CD4-positive, alpha-beta T cell treated with Interleukin-1 beta for 1 hour (primary cell): ENCODE measurements at regions not wholly inside any gene's neighbourhood (a gene's known extent, or its start where the extent isn't known, plus 50 kb on each side); places are given as distances from the start of the nearest gene placed in this dataset.

ENCODE experiments used
- DNase-seq, 2 donors: peaks; one replicate each; pipeline ENCODE4 v3.0.0-alpha.2; 2020 to 2022

- DNase-seq = no peak
These were observed 1074.1 kb downstream of the AACS start for GRCh38 chr12:126139355-126139754.

GRCh38 chr12:126144603-126145002 is 1079.4 kb downstream of the AACS start:
- DNase-seq = no peak

GRCh38 chr12:126147321-126147720 is 1082.1 kb downstream of the AACS start:
- no peak for DNase-seq

- no peak for DNase-seq
These were observed 1091.8 kb downstream of the AACS start for GRCh38 chr12:126156806-126157574.

GRCh38 chr12:126157575-126157966 is 1092.3 kb downstream of the AACS start:
- DNase-seq = no peak

GRCh38 chr12:126159139-126159538 is 1093.9 kb downstream of the AACS start:
- no peak for DNase-seq

- no peak for DNase-seq
These were observed 1095.7 kb downstream of the AACS start for GRCh38 chr12:126160912-126161311.

- DNase-seq = no peak
These were observed 1098.7 kb downstream of the AACS start for GRCh38 chr12:126163984-126164383.

GRCh38 chr12:126171937-126172559 is 1106.8 kb downstream of the AACS start:
- DNase-seq = no peak

- no peak for DNase-seq
These were observed 1117.5 kb downstream of the AACS start for GRCh38 chr12:126182619-126183236.

- no peak for DNase-seq
These were observed 1119.8 kb downstream of the AACS start for GRCh38 chr12:126185025-126185424.

GRCh38 chr12:126189856-126190255 is 1124.6 kb downstream of the AACS start:
- no peak for DNase-seq

- no peak for DNase-seq
These were observed 1126.0 kb downstream of the AACS start for GRCh38 chr12:126191031-126191891.

- DNase-seq = no peak
These were observed 1126.7 kb downstream of the AACS start for GRCh38 chr12:126191949-126192348.

- no peak for DNase-seq
These were observed 1128.0 kb downstream of the AACS start for GRCh38 chr12:126193190-126193589.

- no peak for DNase-seq
These were observed 1131.0 kb downstream of the AACS start for GRCh38 chr12:126196263-126196662.

- no peak for DNase-seq
These were observed 1133.3 kb downstream of the AACS start for GRCh38 chr12:126198516-126198915.

GRCh38 chr12:126198966-126199692 is 1133.9 kb downstream of the AACS start:
- no peak for DNase-seq

GRCh38 chr12:126201981-126202537 is 1136.8 kb downstream of the AACS start:
- DNase-seq = no peak

GRCh38 chr12:126204326-126204725 is 1139.1 kb downstream of the AACS start:
- DNase-seq = no peak

GRCh38 chr12:126210026-126210425 is 1144.8 kb downstream of the AACS start:
- DNase-seq = no peak

- no peak for DNase-seq
These were observed 1145.2 kb downstream of the AACS start for GRCh38 chr12:126210448-126210847.
